Nephron (organoid): ENCODE measurements at regions not wholly inside any gene's neighbourhood (a gene's known extent, or its start where the extent isn't known, plus 50 kb on each side); places are given as distances from the start of the nearest gene placed in this dataset.

Experiments used
- H3K27ac Mint-ChIP-seq, 3 experiments: 2 replicates each; pipeline ENCODE4 v1.8.0; 2020; ENCODE audit warnings: mixed read lengths in 3 of 3, mild to moderate bottlenecking in 2 of 3, moderate library complexity in 1 of 3
- H3K27me3 Mint-ChIP-seq: 2 replicates; pipeline ENCODE4 v1.8.0; 2021; ENCODE audit warnings: low read depth, mild to moderate bottlenecking, moderate library complexity, mixed read lengths
- H3K36me3 Mint-ChIP-seq: 2 replicates; pipeline ENCODE4 v1.8.0; 2020; ENCODE audit warnings: low read depth, mixed read lengths
- H3K4me1 Mint-ChIP-seq: 2 replicates; pipeline ENCODE4 v1.8.0; 2020; ENCODE audit warnings: mixed read lengths
- H3K4me3 Mint-ChIP-seq, 3 experiments: 2 replicates each; pipeline ENCODE4 v1.8.0; 2020; ENCODE audit warnings: mild to moderate bottlenecking in 3 of 3, mixed read lengths in 3 of 3, moderate library complexity in 2 of 3
- H3K9me3 Mint-ChIP-seq: 2 replicates; pipeline ENCODE4 v1.8.0; 2020; ENCODE audit warnings: mixed read lengths
- CTCF ChIP-seq, 3 experiments: fragments of 200-600 bp; sonication (generic); IDR thresholded peaks; one replicate each; pipeline ENCODE4 v1.5.0; 2021; ENCODE audit warnings: antibody characterized with exemption in 3 of 3; ENCODE audit not compliant: unreplicated experiment in 3 of 3

GRCh38 chr10:36943544-36943943 is 181.9 kb upstream of the ANKRD30A start:
- no peak for TF ChIP-seq CTCF (IDR thresholded peaks at IDR 0.05; ENCODE audit: unreplicated experiment in 3 of 3)
- Mint-ChIP-seq H3K9me3 (peaks cover 34% of the 10 kb centered on the region), H3K4me3 (no peak overlapping the region), H3K27me3 (no peaks in the 10 kb centered on the region), H3K4me1 (no peaks in the 10 kb centered on the region), H3K36me3 (no peaks in the 10 kb centered on the region), H3K27ac (no peak overlapping the region)

GRCh38 chr10:36942616-36943015 is 182.8 kb upstream of the ANKRD30A start:
- no peak overlapping the region for H3K4me3 Mint-ChIP-seq
- no peaks in the 10 kb centered on the region for H3K27me3 Mint-ChIP-seq
- peaks cover 28% of the 10 kb centered on the region for H3K9me3 Mint-ChIP-seq
- no peak for TF ChIP-seq CTCF (IDR thresholded peaks at IDR 0.05; ENCODE audit: unreplicated experiment in 3 of 3)
- H3K36me3 Mint-ChIP-seq = no peaks in the 10 kb centered on the region
- no peaks in the 10 kb centered on the region for H3K4me1 Mint-ChIP-seq
- no peak overlapping the region for H3K27ac Mint-ChIP-seq

GRCh38 chr10:36903040-36903439 is 222.4 kb upstream of the ANKRD30A start:
- Mint-ChIP-seq H3K4me3 (no peak overlapping the region), H3K9me3 (peaks cover 19% of the 10 kb centered on the region)

GRCh38 chr10:36899652-36900051 is 225.7 kb upstream of the ANKRD30A start:
- Mint-ChIP-seq H3K36me3 (no peaks in the 10 kb centered on the region), H3K4me1 (no peaks in the 10 kb centered on the region), H3K27me3 (no peaks in the 10 kb centered on the region), H3K4me3 (no peak overlapping the region), H3K27ac (no peak overlapping the region), H3K9me3 (peaks cover 30% of the 10 kb centered on the region)
- TF ChIP-seq CTCF (IDR thresholded peaks at IDR 0.05; ENCODE audit: unreplicated experiment in 3 of 3) = no peak

More at GRCh38 chr10:36903040-36903439, 222.4 kb upstream of the ANKRD30A start:
- Mint-ChIP-seq H3K4me1 (no peaks in the 10 kb centered on the region), H3K27me3 (no peaks in the 10 kb centered on the region), H3K27ac (no peak overlapping the region), H3K36me3 (no peaks in the 10 kb centered on the region)
- TF ChIP-seq CTCF (IDR thresholded peaks at IDR 0.05; ENCODE audit: unreplicated experiment in 3 of 3) = no peak

GRCh38 chr10:36888925-36889573 is 236.3 kb upstream of the ANKRD30A start:
- Mint-ChIP-seq H3K4me3 (no peak overlapping the region), H3K27ac (no peak overlapping the region), H3K4me1 (no peaks in the 10 kb centered on the region), H3K27me3 (peaks cover 5% of the 10 kb centered on the region), H3K36me3 (no peaks in the 10 kb centered on the region), H3K9me3 (no peaks in the 10 kb centered on the region)
- TF ChIP-seq CTCF (IDR thresholded peaks at IDR 0.05; ENCODE audit: unreplicated experiment in 3 of 3) = peak in 1 of 3 experiments; percentile 49

GRCh38 chr10:36886303-36886891 is 239.0 kb upstream of the ANKRD30A start:
- no peak for TF ChIP-seq CTCF (IDR thresholded peaks at IDR 0.05; ENCODE audit: unreplicated experiment in 3 of 3)
- Mint-ChIP-seq H3K4me3 (no peak overlapping the region), H3K27me3 (peaks cover 8% of the 10 kb centered on the region), H3K4me1 (no peaks in the 10 kb centered on the region), H3K27ac (no peak overlapping the region), H3K36me3 (no peaks in the 10 kb centered on the region), H3K9me3 (no peaks in the 10 kb centered on the region)
